WTC11 (cell line): ENCODE measurements at regions not wholly inside any gene's neighbourhood (a gene's known extent, or its start where the extent isn't known, plus 50 kb on each side); places are given as distances from the start of the nearest gene placed in this dataset.

Experiments
- ATAC-seq: fragments of 200-7000 bp; cut with Tn5 transposase; 2 replicates; pipeline ENCODE4 v1.10.0; 2021; ENCODE audit warnings: mild to moderate bottlenecking, moderate library complexity
- CTCF ChIA-PET: fragments of 300-600 bp; sonication (Branson Sonifier 250); formaldehyde crosslinking; loops from one replicate; lab custom pipeline; 2021; ENCODE audit warnings: antibody characterized with exemption; lab: Charles Lee
- POLR2A ChIA-PET: fragments of 350-600 bp; sonication (Branson Sonifier 250); formaldehyde crosslinking; loops from one replicate; lab custom pipeline; 2021; ENCODE audit warnings: antibody characterized with exemption; lab: Charles Lee
- DNase-seq: peaks from one replicate; pipeline ENCODE4 v3.0.0; 2021; ENCODE audit warnings: low spot score
- H3K27ac Mint-ChIP-seq: 2 replicates; pipeline ENCODE4 v1.8.0; 2021; ENCODE audit warnings: mixed read lengths
- H3K27me3 Mint-ChIP-seq: 2 replicates; pipeline ENCODE4 v1.8.0; 2021; ENCODE audit warnings: low read depth, mild to moderate bottlenecking, moderate library complexity, mixed read lengths
- H3K36me3 Mint-ChIP-seq: 2 replicates; pipeline ENCODE4 v1.8.0; 2021; ENCODE audit warnings: mixed read lengths
- H3K4me1 Mint-ChIP-seq: 2 replicates; pipeline ENCODE4 v1.8.0; 2022; ENCODE audit warnings: mixed read lengths
- H3K4me3 Mint-ChIP-seq: 2 replicates; pipeline ENCODE4 v1.8.0; 2021; ENCODE audit warnings: mild to moderate bottlenecking, moderate library complexity, mixed read lengths
- H3K9me3 Mint-ChIP-seq: 2 replicates; pipeline ENCODE4 v1.8.0; 2021; ENCODE audit warnings: mixed read lengths
- ATF6 ChIP-seq: sonication (generic); formaldehyde crosslinking; IDR thresholded peaks from 2 replicates; pipeline ENCODE4 v1.8.1; 2023; ENCODE audit warnings: mild to moderate bottlenecking, missing genetic modification reagents
- ESRRA ChIP-seq: sonication (generic); formaldehyde crosslinking; IDR thresholded peaks from 2 replicates; pipeline ENCODE4 v1.8.1; 2022; ENCODE audit warnings: mild to moderate bottlenecking, missing genetic modification reagents, borderline replicate concordance
- GRHL2 ChIP-seq: fragments of 250-450 bp; sonication (Bioruptor Pico); IDR thresholded peaks from 2 replicates; pipeline ENCODE4 v1.8.0; 2022; ENCODE audit warnings: mild to moderate bottlenecking, moderate library complexity; ENCODE audit not compliant: insufficient replicate concordance, severe bottlenecking
- IRF2 ChIP-seq: sonication (generic); formaldehyde crosslinking; IDR thresholded peaks from 2 replicates; pipeline ENCODE4 v1.8.0; 2022; ENCODE audit warnings: low read depth, missing genetic modification reagents, borderline replicate concordance
- JUN ChIP-seq: sonication (generic); formaldehyde crosslinking; IDR thresholded peaks from 2 replicates; pipeline ENCODE4 v1.8.0; 2023; ENCODE audit warnings: mild to moderate bottlenecking, missing genetic modification reagents
- NFATC4 ChIP-seq: fragments of 250-450 bp; sonication (Bioruptor Pico); IDR thresholded peaks from 2 replicates; pipeline ENCODE4 v1.9.0; 2021; ENCODE audit warnings: mild to moderate bottlenecking
- NFE2L1 ChIP-seq: sonication (generic); formaldehyde crosslinking; IDR thresholded peaks from 2 replicates; pipeline ENCODE4 v1.8.1; 2023; ENCODE audit warnings: missing genetic modification reagents
- PRRX2 ChIP-seq: fragments of 250-450 bp; sonication (Bioruptor Pico); IDR thresholded peaks from 2 replicates; pipeline ENCODE4 v1.8.0; 2021; ENCODE audit warnings: mild to moderate bottlenecking
- RELA ChIP-seq: sonication (generic); formaldehyde crosslinking; IDR thresholded peaks from 2 replicates; pipeline ENCODE4 v1.8.1; 2022; ENCODE audit warnings: missing genetic modification reagents, mild to moderate bottlenecking, borderline replicate concordance
- SOX15 ChIP-seq: fragments of 250-450 bp; sonication (Bioruptor Pico); IDR thresholded peaks from 2 replicates; pipeline ENCODE4 v1.9.0; 2021; ENCODE audit warnings: mild to moderate bottlenecking
- TCF7 ChIP-seq: sonication (generic); formaldehyde crosslinking; IDR thresholded peaks from 2 replicates; pipeline ENCODE4 v1.8.0; 2022; ENCODE audit warnings: mild to moderate bottlenecking, low read depth, missing genetic modification reagents, moderate library complexity
- TP53 ChIP-seq: sonication (generic); formaldehyde crosslinking; IDR thresholded peaks from 2 replicates; pipeline ENCODE4 v1.8.1; 2023; ENCODE audit warnings: mild to moderate bottlenecking, missing genetic modification reagents
- ZBTB21 ChIP-seq: sonication (generic); formaldehyde crosslinking; IDR thresholded peaks from 2 replicates; pipeline ENCODE4 v1.8.1; 2023; ENCODE audit warnings: mild to moderate bottlenecking, missing genetic modification reagents, borderline replicate concordance
- ZMAT4 ChIP-seq: fragments of 250-450 bp; sonication (Bioruptor Pico); IDR thresholded peaks from 2 replicates; pipeline ENCODE4 v1.9.0; 2021; ENCODE audit warnings: mild to moderate bottlenecking
- ZNF121 ChIP-seq: sonication (generic); formaldehyde crosslinking; IDR thresholded peaks from 2 replicates; pipeline ENCODE4 v1.8.0; 2023; ENCODE audit warnings: missing genetic modification reagents
- ZNF138 ChIP-seq: sonication (generic); formaldehyde crosslinking; conservative IDR thresholded peaks from 2 replicates; pipeline ENCODE4 v1.8.1; 2022; ENCODE audit warnings: mild to moderate bottlenecking, moderate library complexity, missing genetic modification reagents
- ZNF232 ChIP-seq: sonication (generic); formaldehyde crosslinking; IDR thresholded peaks from 2 replicates; pipeline ENCODE4 v1.8.0; 2022; ENCODE audit warnings: mild to moderate bottlenecking, missing genetic modification reagents
- ZNF317 ChIP-seq: sonication (generic); formaldehyde crosslinking; IDR thresholded peaks from 2 replicates; pipeline ENCODE4 v1.8.1; 2023; ENCODE audit warnings: low read depth, mild to moderate bottlenecking, moderate library complexity, missing genetic modification reagents, borderline replicate concordance
- ZNF396 ChIP-seq: fragments of 250-450 bp; sonication (Bioruptor Pico); IDR thresholded peaks from 2 replicates; pipeline ENCODE4 v1.8.0; 2021; ENCODE audit warnings: mild to moderate bottlenecking, moderate library complexity, borderline replicate concordance
- ZNF425 ChIP-seq: fragments of 250-450 bp; sonication (Bioruptor Pico); conservative IDR thresholded peaks from 2 replicates; pipeline ENCODE4 v1.9.0; 2021; ENCODE audit warnings: mild to moderate bottlenecking
- ZNF532 ChIP-seq: fragments of 250-450 bp; sonication (Bioruptor Pico); IDR thresholded peaks from 2 replicates; pipeline ENCODE4 v1.9.0; 2021; ENCODE audit warnings: mild to moderate bottlenecking, borderline replicate concordance
- TF ChIP-seq, protein P1 (sequence below): sonication (generic); formaldehyde crosslinking; IDR thresholded peaks from 2 replicates; pipeline ENCODE4 v1.8.1; 2022; ENCODE audit warnings: low read depth, missing genetic modification reagents, borderline replicate concordance
- TF ChIP-seq, protein P2 (sequence below): sonication (generic); formaldehyde crosslinking; conservative IDR thresholded peaks from 2 replicates; pipeline ENCODE4 v1.8.1; 2022; ENCODE audit warnings: mild to moderate bottlenecking, missing genetic modification reagents
- TF ChIP-seq, protein P3 (sequence below): fragments of 250-450 bp; sonication (Bioruptor Pico); IDR thresholded peaks from 2 replicates; pipeline ENCODE4 v2.1.2; 2022; ENCODE audit warnings: mild to moderate bottlenecking, moderate library complexity

DNA sequence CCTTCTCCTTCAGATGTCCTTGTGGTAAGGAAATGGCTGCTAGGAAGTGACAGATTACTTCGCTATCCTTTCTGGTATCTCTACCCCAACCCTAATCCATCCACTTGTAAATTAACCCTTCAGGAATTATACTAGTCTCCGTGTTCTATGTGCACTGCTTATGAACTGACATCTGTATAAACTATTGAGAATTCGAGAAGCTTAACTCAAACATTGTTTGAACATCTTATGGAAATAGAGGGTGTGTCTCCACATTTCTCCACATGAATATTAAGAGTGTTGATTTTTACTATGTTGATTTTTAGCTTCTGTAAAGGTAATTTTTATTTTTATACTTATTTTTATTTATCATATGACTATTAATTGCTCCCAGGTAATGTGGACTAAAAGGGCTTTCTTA lies 457.6 kb upstream of the ZNF337 start (continued):
- TF ChIP-seq, protein P1, sequence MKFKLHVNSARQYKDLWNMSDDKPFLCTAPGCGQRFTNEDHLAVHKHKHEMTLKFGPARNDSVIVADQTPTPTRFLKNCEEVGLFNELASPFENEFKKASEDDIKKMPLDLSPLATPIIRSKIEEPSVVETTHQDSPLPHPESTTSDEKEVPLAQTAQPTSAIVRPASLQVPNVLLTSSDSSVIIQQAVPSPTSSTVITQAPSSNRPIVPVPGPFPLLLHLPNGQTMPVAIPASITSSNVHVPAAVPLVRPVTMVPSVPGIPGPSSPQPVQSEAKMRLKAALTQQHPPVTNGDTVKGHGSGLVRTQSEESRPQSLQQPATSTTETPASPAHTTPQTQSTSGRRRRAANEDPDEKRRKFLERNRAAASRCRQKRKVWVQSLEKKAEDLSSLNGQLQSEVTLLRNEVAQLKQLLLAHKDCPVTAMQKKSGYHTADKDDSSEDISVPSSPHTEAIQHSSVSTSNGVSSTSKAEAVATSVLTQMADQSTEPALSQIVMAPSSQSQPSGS (CRISPR knock-in tag): no peak
- no peak for TF ChIP-seq ZNF138 (CRISPR knock-in tag)
- no peak for TF ChIP-seq ZNF232 (CRISPR knock-in tag)
- no peak for TF ChIP-seq ZNF532
- TF ChIP-seq NFE2L1: no peak
- TF ChIP-seq ZNF425 (CRISPR knock-in tag): no peak
- TF ChIP-seq, protein P2, sequence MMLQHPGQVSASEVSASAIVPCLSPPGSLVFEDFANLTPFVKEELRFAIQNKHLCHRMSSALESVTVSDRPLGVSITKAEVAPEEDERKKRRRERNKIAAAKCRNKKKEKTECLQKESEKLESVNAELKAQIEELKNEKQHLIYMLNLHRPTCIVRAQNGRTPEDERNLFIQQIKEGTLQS (CRISPR knock-in tag): no peak
- no peak for TF ChIP-seq RELA (CRISPR knock-in tag)
- TF ChIP-seq JUN (CRISPR knock-in tag): no peak
- TF ChIP-seq PRRX2 (CRISPR knock-in tag): no peak
- TF ChIP-seq SOX15 (CRISPR knock-in tag): no peak
- no peak for TF ChIP-seq IRF2 (CRISPR knock-in tag)
- no peak for TF ChIP-seq ZMAT4 (CRISPR knock-in tag)

- POLR2A ChIA-PET: no interaction called here
- no peak for ATAC-seq
- DNase-seq: no peak
- no peak overlapping the region for H3K4me3 Mint-ChIP-seq
- TF ChIP-seq NFATC4 (CRISPR knock-in tag) (no peak), TP53 (CRISPR knock-in tag) (no peak), ESRRA (no peak), TCF7 (CRISPR knock-in tag) (no peak), ZNF121 (no peak), ATF6 (CRISPR knock-in tag) (no peak), ZNF317 (no peak), GRHL2 (CRISPR knock-in tag) (no peak), ZBTB21 (CRISPR knock-in tag) (no peak), ZNF396 (CRISPR knock-in tag) (no peak)
- TF ChIP-seq, protein P3, sequence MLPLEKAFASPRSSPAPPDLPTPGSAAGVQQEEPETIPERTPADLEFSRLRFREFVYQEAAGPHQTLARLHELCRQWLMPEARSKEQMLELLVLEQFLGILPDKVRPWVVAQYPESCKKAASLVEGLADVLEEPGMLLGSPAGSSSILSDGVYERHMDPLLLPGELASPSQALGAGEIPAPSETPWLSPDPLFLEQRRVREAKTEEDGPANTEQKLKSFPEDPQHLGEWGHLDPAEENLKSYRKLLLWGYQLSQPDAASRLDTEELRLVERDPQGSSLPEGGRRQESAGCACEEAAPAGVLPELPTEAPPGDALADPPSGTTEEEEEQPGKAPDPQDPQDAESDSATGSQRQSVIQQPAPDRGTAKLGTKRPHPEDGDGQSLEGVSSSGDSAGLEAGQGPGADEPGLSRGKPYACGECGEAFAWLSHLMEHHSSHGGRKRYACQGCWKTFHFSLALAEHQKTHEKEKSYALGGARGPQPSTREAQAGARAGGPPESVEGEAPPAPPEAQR (CRISPR knock-in tag): no peak
- TF ChIP-seq, all 79 proteins: peak for 0
- no peak overlapping the region for H3K27ac Mint-ChIP-seq
- CTCF ChIA-PET: no interaction called here
- H3K4me1 Mint-ChIP-seq: peaks cover 2% of the 10 kb centered on the region; the same call in 1 of the 2 replicates
- no peaks in the 10 kb centered on the region for H3K36me3 Mint-ChIP-seq
- peaks cover 6% of the 10 kb centered on the region for H3K9me3 Mint-ChIP-seq
- no peaks in the 10 kb centered on the region for H3K27me3 Mint-ChIP-seq
Measured at GRCh38 chr20:26135325-26136110, 438.9 kb upstream of the ZNF337 start.
